Right lobe of liver (tissue), 6 donors: ENCODE measurements at regions not wholly inside any gene's neighbourhood (a gene's known extent, or its start where the extent isn't known, plus 50 kb on each side); places are given as distances from the start of the nearest gene placed in this dataset.

Experiments
- ATAC-seq, 4 donors: fragments of 200-7000 bp; cut with Tn5 transposase; one replicate each; pipeline ENCODE4 v1.9.1; 2020; ENCODE audit warnings: mild to moderate bottlenecking in 4 of 4, moderate library complexity in 4 of 4
- DNase-seq, 3 donors: peaks; one replicate each; pipeline ENCODE4 v3.0.0-alpha.2; 2020
- H3K27ac ChIP-seq, 3 donors: fragments of 200-600 bp; one replicate each; pipeline ENCODE4 v1.8.0; 2022
- H3K27me3 ChIP-seq, 2 donors: fragments of 200-600 bp; one replicate each; pipeline ENCODE4 v1.8.0; 2022
- H3K36me3 ChIP-seq, 4 donors: fragments of 200-600 bp; sonication (generic) in 1 of 4; one replicate each; pipeline versions ENCODE4 v1.5.1 to v1.8.0; 2017 to 2022; ENCODE audit warnings: control low read depth in 1 of 4
- H3K4me1 ChIP-seq, 4 donors: fragments of 200-600 bp; sonication (generic) in 1 of 4; one replicate each; pipeline versions ENCODE4 v1.5.1 to v1.8.0; 2017 to 2022; ENCODE audit warnings: control low read depth in 1 of 4
- H3K4me3 ChIP-seq, 3 donors: fragments of 200-600 bp; one replicate each; pipeline ENCODE4 v1.8.0; 2022
- H3K9me3 ChIP-seq, 4 donors: fragments of 200-600 bp; sonication (generic) in 1 of 4; one replicate each; pipeline versions ENCODE4 v1.5.1 to v1.8.0; 2017 to 2022; ENCODE audit warnings: control low read depth in 1 of 4
- POLR2A ChIP-seq: fragments of 450-650 bp; IDR thresholded peaks from one replicate; pipeline ENCODE4 v1.6.1; 2017; ENCODE audit warnings: antibody characterized with exemption, mild to moderate bottlenecking
- WGBS: methylation state at CpG from one replicate; pipeline ENCODE4 v1.1.6; 2018; ENCODE audit warnings: low coverage, low lambda C conversion rate; ENCODE audit not compliant: insufficient coverage; ENCODE audit errors: missing lambda C conversion rate; 5-methylcytosine and 5-hydroxymethylcytosine counted together
- intact Hi-C, 2 donors: fragments of 100-400 bp; cut with DNase I; formaldehyde crosslinking; loops; one replicate each; pipeline versions ENCODE4 v1.11.2 to v1.14.1; 2022
- TF ChIP-seq, protein P1 (sequence below), 4 donors: fragments of 200-600 bp in 3 of 4; fragments of 450-650 bp in 1 of 4; IDR thresholded peaks; one replicate each; pipeline versions ENCODE4 v1.5.1 to v1.8.0; 2016 to 2022; ENCODE audit warnings: antibody characterized with exemption in 4 of 4, mild to moderate bottlenecking in 2 of 4
- donor health status: DM: no; HTN: yes; CAD: no.
- donor health status: DM: no; HTN: no; CAD: no.
- donor health status: DM: no; HTN: no; CAD: no.
- donor health status: DM: no; HTN: yes; CAD: no.
- donor health status: DM: no; HTN: yes; CAD: no.

DNA sequence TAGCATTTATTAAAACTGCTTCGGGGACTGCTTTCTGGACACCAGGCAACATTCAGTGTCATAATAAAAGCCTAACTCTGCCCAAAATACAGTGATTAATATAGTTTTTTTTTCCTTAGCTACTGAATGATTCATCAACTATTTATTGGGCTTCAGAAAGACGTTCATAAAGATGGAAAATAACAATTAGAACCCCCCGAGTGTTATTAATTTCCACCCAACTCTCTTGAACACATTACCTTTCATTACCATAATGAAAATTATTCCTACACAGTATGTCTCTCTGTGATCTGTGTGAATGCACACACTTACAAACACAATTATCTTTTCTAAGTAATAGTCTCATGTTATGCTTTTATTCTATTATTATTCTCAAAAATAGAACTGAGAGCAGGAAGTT is 473.0 kb downstream of the ADAMTS20 start:
- H3K4me3 ChIP-seq: no peak overlapping the region
- H3K27me3 ChIP-seq: no peaks in the 10 kb centered on the region
- intact Hi-C loops: no loop called here
- DNase-seq: no peak
- no peak for TF ChIP-seq POLR2A
- TF ChIP-seq, protein P1, sequence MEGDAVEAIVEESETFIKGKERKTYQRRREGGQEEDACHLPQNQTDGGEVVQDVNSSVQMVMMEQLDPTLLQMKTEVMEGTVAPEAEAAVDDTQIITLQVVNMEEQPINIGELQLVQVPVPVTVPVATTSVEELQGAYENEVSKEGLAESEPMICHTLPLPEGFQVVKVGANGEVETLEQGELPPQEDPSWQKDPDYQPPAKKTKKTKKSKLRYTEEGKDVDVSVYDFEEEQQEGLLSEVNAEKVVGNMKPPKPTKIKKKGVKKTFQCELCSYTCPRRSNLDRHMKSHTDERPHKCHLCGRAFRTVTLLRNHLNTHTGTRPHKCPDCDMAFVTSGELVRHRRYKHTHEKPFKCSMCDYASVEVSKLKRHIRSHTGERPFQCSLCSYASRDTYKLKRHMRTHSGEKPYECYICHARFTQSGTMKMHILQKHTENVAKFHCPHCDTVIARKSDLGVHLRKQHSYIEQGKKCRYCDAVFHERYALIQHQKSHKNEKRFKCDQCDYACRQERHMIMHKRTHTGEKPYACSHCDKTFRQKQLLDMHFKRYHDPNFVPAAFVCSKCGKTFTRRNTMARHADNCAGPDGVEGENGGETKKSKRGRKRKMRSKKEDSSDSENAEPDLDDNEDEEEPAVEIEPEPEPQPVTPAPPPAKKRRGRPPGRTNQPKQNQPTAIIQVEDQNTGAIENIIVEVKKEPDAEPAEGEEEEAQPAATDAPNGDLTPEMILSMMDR (IDR thresholded peaks at IDR 0.05): no peak
- H3K27ac ChIP-seq: no peak overlapping the region
- no peaks in the 10 kb centered on the region for H3K9me3 ChIP-seq
- no peak for ATAC-seq
- WGBS: 38% methylated on average over 3 of the region's 3 CpGs
- no peaks in the 10 kb centered on the region for H3K4me1 ChIP-seq
- no peaks in the 10 kb centered on the region for H3K36me3 ChIP-seq

- Histone ChIP-seq H3K4me1 (no peaks in the 10 kb centered on the region), H3K36me3 (no peaks in the 10 kb centered on the region), H3K27ac (no peak overlapping the region), H3K9me3 (no peaks in the 10 kb centered on the region), H3K4me3 (no peak overlapping the region), H3K27me3 (no peaks in the 10 kb centered on the region)
- 55% methylated on average over 1 of the region's 1 CpG for WGBS
- intact Hi-C loops: no loop called here
- no peak for DNase-seq
- no peak for ATAC-seq
- TF ChIP-seq, protein P1 (IDR thresholded peaks at IDR 0.05): no peak
- TF ChIP-seq POLR2A: no peak
Measured at GRCh38 chr12:43072431-43072830, 479.6 kb downstream of the ADAMTS20 start.

GRCh38 chr12:43069768-43070221 is 480.2 kb upstream of the PRICKLE1 start:
- intact Hi-C loops: no loop called here

DNA sequence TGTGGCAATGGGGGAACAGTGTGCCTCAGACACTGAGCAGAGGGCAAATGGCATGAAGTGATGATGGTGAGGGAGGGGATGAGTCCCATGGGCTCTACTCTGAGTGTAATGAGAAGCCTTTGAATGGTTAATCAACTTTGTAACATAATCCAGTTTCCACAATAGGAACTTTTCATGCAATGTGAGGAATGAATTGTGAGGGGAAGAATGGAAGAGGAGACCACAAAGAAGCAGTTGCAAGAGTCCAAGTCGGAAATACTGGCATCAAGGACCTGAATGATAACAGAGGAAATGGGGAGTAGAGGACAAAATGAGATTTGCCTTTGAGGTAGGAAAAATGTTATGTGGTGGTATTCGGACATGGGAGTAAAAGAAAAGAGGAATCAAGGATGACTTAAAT is 476.9 kb upstream of the PRICKLE1 start:
- whole genome bisulfite sequencing: 67% methylated on average over 2 of the region's 2 CpGs
- no peak for DNase-seq
- H3K9me3 ChIP-seq: no peaks in the 10 kb centered on the region
- no peaks in the 10 kb centered on the region for H3K27me3 ChIP-seq
- no peak for ATAC-seq
- no peak for TF ChIP-seq POLR2A
- TF ChIP-seq, protein P1 (IDR thresholded peaks at IDR 0.05): no peak
- H3K36me3 ChIP-seq: no peaks in the 10 kb centered on the region
- H3K4me1 ChIP-seq: no peaks in the 10 kb centered on the region
- no peak overlapping the region for H3K4me3 ChIP-seq
- H3K27ac ChIP-seq: no peak overlapping the region
- intact Hi-C loops: no loop called here

More at GRCh38 chr12:43069768-43070221, 480.2 kb upstream of the PRICKLE1 start:
- Histone ChIP-seq H3K4me3 (no peak overlapping the region), H3K27ac (no peak overlapping the region), H3K9me3 (no peaks in the 10 kb centered on the region), H3K27me3 (no peaks in the 10 kb centered on the region), H3K4me1 (no peaks in the 10 kb centered on the region), H3K36me3 (no peaks in the 10 kb centered on the region)
- ATAC-seq: peak; percentile 77 to 94 (median 84)
- WGBS: 33% methylated on average over 5 of the region's 5 CpGs
- peak; percentile 52 to 65 (median 62) for DNase-seq
- TF ChIP-seq, protein P1 (IDR thresholded peaks at IDR 0.05): no peak
- TF ChIP-seq POLR2A: no peak

DNA sequence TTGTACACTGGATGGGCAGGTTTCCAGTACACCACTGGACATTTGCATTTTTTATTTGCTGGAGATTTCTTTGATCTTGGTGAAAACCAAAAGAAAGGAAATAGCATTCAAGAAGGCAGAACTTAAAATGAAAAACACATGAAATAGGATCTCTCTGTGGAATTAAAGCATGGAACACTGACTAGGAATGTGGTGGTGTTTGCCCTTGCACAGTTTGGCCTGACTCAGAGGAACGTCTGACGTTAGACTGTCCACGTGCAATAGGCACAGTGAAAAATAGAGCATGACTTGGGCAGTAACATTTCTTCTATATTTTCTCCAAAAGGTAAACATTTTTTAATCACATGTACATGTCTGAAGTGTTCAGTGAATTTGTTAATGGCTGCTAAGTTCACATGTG is 474.1 kb upstream of the PRICKLE1 start:
- no peaks in the 10 kb centered on the region for H3K4me1 ChIP-seq
- DNase-seq (no peak), ATAC-seq (no peak)
- no peak overlapping the region for H3K4me3 ChIP-seq
- no peaks in the 10 kb centered on the region for H3K36me3 ChIP-seq
- no peak overlapping the region for H3K27ac ChIP-seq
- 36% methylated on average over 3 of the region's 3 CpGs for WGBS
- no peak for TF ChIP-seq POLR2A
- TF ChIP-seq, protein P1 (IDR thresholded peaks at IDR 0.05): no peak
- no peaks in the 10 kb centered on the region for H3K9me3 ChIP-seq
- intact Hi-C loops: no loop called here
- no peaks in the 10 kb centered on the region for H3K27me3 ChIP-seq
